ENCODE measurements at regions not wholly inside any gene's neighbourhood (a gene's known extent, or its start where the extent isn't known, plus 50 kb on each side); places are given as distances from the start of the nearest gene placed in this dataset.

DNA sequence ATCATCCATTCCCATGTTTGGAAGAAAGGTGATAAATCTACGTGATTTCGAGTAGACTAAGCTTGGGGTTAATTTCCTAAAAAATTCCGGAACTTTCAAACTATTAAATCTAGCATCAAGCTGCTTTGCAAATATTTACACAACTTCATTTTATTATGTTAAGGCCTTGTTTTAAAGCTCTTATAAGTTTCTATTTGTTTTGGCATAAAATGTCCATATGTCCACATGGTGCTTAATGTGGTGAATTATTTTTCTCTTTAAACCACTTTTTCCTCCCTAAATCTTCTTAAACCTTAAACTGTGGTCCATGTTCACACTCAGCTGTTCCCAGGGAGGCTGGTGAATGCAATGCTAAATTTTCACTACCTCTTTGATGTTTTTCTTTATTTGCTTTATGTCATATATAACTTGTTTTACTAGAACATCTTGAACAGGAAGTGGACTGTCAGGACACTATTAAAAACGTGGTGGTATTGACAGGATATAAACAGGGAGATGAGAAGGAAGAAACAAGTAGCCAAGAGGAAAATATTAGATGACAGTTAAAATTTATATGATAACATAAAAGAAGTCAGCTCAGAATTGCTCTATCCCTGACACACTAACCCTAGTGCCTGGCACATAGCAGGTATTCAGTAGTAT lies 72.5 kb upstream of the AGTR1 start:
- H3K23ac ChIP-seq (ENCODE audit: low read depth, low read length) = no peak overlapping the region
- H3K36me3 ChIP-seq (ENCODE audit: control insufficient read depth, insufficient read depth, low read length) = no peaks in the 10 kb centered on the region
- in situ Hi-C loops (cut with MboI; ENCODE audit: low sequenced_read_pairs) = no loop called here
- H3K18ac ChIP-seq (ENCODE audit: low read depth, low read length) = no peak overlapping the region
- intact Hi-C loops (cut with micrococcal nuclease) = loop anchor here (10.0 kb wide), 1 partner anchor 230 kb away; no protein-coding TSS in a partner anchor
- no peak overlapping the region for H3K4me2 ChIP-seq (ENCODE audit: low read depth, low read length)
- dilution Hi-C loops (cut with HindIII; ENCODE audit: low sequenced_read_pairs, unreplicated experiment) = no loop called here
- ChIA-PET POLR2A (ENCODE audit: unreplicated experiment) (no interaction called here), CTCF (interaction anchor here (0.6 kb wide), 1 partner anchor 15 kb away, joined by 3 read pairs; no protein-coding TSS in a partner anchor)
- BruUV-seq (replicated peaks) = no TSS peak
- H3K9ac ChIP-seq (ENCODE audit: low read depth, low read length) = no peak overlapping the region
- H3K4me3 ChIP-seq (ENCODE audit: insufficient read depth, low read depth, low read length) = no peak overlapping the region
- no peak overlapping the region for H2BK5ac ChIP-seq (ENCODE audit: low read depth, low read length, poor library complexity, severe bottlenecking)
- no peak overlapping the region for H4K8ac ChIP-seq (ENCODE audit: low read depth in 2 of 2, low read length in 2 of 2)
- TF ChIP-seq, protein P1, sequence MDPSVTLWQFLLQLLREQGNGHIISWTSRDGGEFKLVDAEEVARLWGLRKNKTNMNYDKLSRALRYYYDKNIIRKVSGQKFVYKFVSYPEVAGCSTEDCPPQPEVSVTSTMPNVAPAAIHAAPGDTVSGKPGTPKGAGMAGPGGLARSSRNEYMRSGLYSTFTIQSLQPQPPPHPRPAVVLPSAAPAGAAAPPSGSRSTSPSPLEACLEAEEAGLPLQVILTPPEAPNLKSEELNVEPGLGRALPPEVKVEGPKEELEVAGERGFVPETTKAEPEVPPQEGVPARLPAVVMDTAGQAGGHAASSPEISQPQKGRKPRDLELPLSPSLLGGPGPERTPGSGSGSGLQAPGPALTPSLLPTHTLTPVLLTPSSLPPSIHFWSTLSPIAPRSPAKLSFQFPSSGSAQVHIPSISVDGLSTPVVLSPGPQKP (IDR thresholded peaks at IDR 0.05; ENCODE audit: borderline replicate concordance, low read depth, low read length) = no peak
- TF ChIP-seq FOS (IDR thresholded peaks at IDR 0.05; ENCODE audit: low read depth, low read length) (no peak), MXI1 (IDR thresholded peaks at IDR 0.05; ENCODE audit: borderline replicate concordance, low read depth, low read length) (no peak), NFE2L2 (IDR thresholded peaks at IDR 0.05; ENCODE audit: low read depth, low read length) (no peak), CHD1 (IDR thresholded peaks at IDR 0.05; ENCODE audit: low read depth, low read length) (no peak), MAFK (IDR thresholded peaks at IDR 0.05; ENCODE audit: low read depth, low read length) (no peak), POLR2A (IDR thresholded peaks at IDR 0.05; ENCODE audit: low read depth, low read length) (no peak), CEBPB (IDR thresholded peaks at IDR 0.05; ENCODE audit: low read depth, low read length) (no peak)
- H3K14ac ChIP-seq (replicated peaks; ENCODE audit: low read depth, low read length) = no peak overlapping the region
- no peaks in the 10 kb centered on the region for H3K27me3 ChIP-seq (ENCODE audit: control insufficient read depth, insufficient read depth, low read length)
- H3K4ac ChIP-seq (ENCODE audit: low read depth, low read length) = no peak overlapping the region
- no peaks in the 10 kb centered on the region for H3K9me3 ChIP-seq (ENCODE audit: control insufficient read depth, insufficient read depth, low read length)
- no peak overlapping the region for H4K91ac ChIP-seq (ENCODE audit: insufficient read depth, low read depth, low read length)
- DNase-seq = no peak
- no peak overlapping the region for H2BK120ac ChIP-seq (ENCODE audit: low read depth, low read length)
- no peaks in the 10 kb centered on the region for H3K79me1 ChIP-seq (ENCODE audit: low read depth in 1 of 2, low read length in 2 of 2)
- no peak overlapping the region for H2AK9ac ChIP-seq (replicated peaks; ENCODE audit: low read depth, low read length, poor library complexity)
- H3K4me1 ChIP-seq (ENCODE audit: control insufficient read depth, insufficient read depth, low read length) = no peaks in the 10 kb centered on the region
- H3K27ac ChIP-seq (ENCODE audit: insufficient read depth, low read length) = no peak overlapping the region
- H2BK15ac ChIP-seq (ENCODE audit: low read depth, low read length) = no peak overlapping the region
- H4K5ac ChIP-seq (ENCODE audit: low read depth, low read length) = no peak overlapping the region
- no peak overlapping the region for H2BK20ac ChIP-seq (ENCODE audit: low read depth, low read length)
- H3K9me1 ChIP-seq (ENCODE audit: insufficient read depth, low read length) = no peaks in the 10 kb centered on the region
- ATAC-seq (ENCODE audit: low read depth) = no peak
- no peak overlapping the region for H2AK5ac ChIP-seq (ENCODE audit: low read depth, low read length)
- no peak overlapping the region for H3K56ac ChIP-seq (ENCODE audit: extremely low read depth, insufficient read depth, low read length)
- no CpG with 5 or more reads among the region's 4 CpGs for WGBS, 2 experiments (ENCODE audit: extremely low coverage in 2 of 2, insufficient read length in 1 of 2)
- no peak overlapping the region for H2AFZ ChIP-seq (replicated peaks; ENCODE audit: low read length, poor library complexity)
- no peaks in the 10 kb centered on the region for H4K20me1 ChIP-seq (ENCODE audit: insufficient read depth, low read length)

Measured in IMR-90 (cell line).